Calu3 (cell line): ENCODE measurements at regions not wholly inside any gene's neighbourhood (a gene's known extent, or its start where the extent isn't known, plus 50 kb on each side); places are given as distances from the start of the nearest gene placed in this dataset.

Experiments
- BruUV-seq: library from RNA; stranded (reverse); fragments of 400-500 nt; replicated peaks from 2 replicates; lab custom pipeline; 2021; lab: Mats Ljungman, UMichigan
- CTCF ChIA-PET: fragments of 300-600 bp; sonication (Branson Sonifier 250); formaldehyde crosslinking; loops from one replicate; lab custom pipeline; 2022; ENCODE audit warnings: antibody characterized with exemption; lab: Charles Lee
- DNase-seq: peaks from one replicate; pipeline ENCODE4 v3.0.0; 2022
- H3K27ac Mint-ChIP-seq: one replicate; pipeline ENCODE4 v1.8.0; 2022; ENCODE audit warnings: mixed read lengths; ENCODE audit not compliant: unreplicated experiment
- H3K27me3 Mint-ChIP-seq: one replicate; pipeline ENCODE4 v1.8.0; 2022; ENCODE audit warnings: mixed read lengths; ENCODE audit not compliant: unreplicated experiment
- H3K36me3 Mint-ChIP-seq: one replicate; pipeline ENCODE4 v1.8.0; 2022; ENCODE audit warnings: mild to moderate bottlenecking, moderate library complexity, mixed read lengths; ENCODE audit not compliant: insufficient read depth, unreplicated experiment
- H3K4me1 Mint-ChIP-seq: one replicate; pipeline ENCODE4 v1.8.0; 2022; ENCODE audit warnings: mild to moderate bottlenecking, low read depth, mixed read lengths; ENCODE audit not compliant: unreplicated experiment
- H3K4me3 Mint-ChIP-seq: one replicate; pipeline ENCODE4 v1.8.0; 2022; ENCODE audit warnings: mild to moderate bottlenecking, low read depth, moderate library complexity, mixed read lengths; ENCODE audit not compliant: unreplicated experiment
- H3K9me3 Mint-ChIP-seq: one replicate; pipeline ENCODE4 v1.8.0; 2022; ENCODE audit warnings: low read depth, mixed read lengths; ENCODE audit not compliant: unreplicated experiment
- intact Hi-C: fragments of 100-400 bp; cut with micrococcal nuclease; formaldehyde crosslinking; loops from one replicate; pipeline ENCODE4 v1.10.0; 2022; ENCODE audit not compliant: unreplicated experiment
- TF ChIP-seq, protein P1 (sequence below): fragments of 200-600 bp; IDR thresholded peaks from one replicate; pipeline ENCODE4 v1.8.0; 2022; ENCODE audit warnings: antibody characterized with exemption; ENCODE audit not compliant: unreplicated experiment

DNA sequence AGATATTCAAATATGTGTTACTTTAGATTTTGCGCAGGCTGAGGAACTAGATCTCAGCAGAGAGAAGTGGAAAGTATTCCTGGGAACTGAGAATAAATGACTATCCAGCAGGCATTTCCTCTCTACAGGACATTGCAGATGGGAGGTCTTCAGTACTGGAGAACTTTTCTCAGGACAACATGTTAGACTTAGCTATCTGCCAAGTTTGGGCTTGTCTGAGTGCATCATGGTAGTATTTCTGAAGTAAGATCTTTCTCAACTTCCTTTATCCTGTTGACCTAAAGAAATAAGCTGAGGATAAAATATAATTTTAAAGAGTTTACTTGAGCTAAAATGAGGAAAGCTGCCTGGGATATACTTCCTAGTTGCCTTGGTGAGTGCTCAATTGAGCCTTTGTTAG lies 167.9 kb upstream of the BCHE start:
- Mint-ChIP-seq H3K9me3 (peaks cover 3% of the 10 kb centered on the region), H3K27ac (no peak overlapping the region), H3K4me1 (no peaks in the 10 kb centered on the region), H3K27me3 (no peaks in the 10 kb centered on the region), H3K4me3 (no peak overlapping the region), H3K36me3 (no peaks in the 10 kb centered on the region)
- intact Hi-C loops, result no loop called here
- TF ChIP-seq, protein P1, sequence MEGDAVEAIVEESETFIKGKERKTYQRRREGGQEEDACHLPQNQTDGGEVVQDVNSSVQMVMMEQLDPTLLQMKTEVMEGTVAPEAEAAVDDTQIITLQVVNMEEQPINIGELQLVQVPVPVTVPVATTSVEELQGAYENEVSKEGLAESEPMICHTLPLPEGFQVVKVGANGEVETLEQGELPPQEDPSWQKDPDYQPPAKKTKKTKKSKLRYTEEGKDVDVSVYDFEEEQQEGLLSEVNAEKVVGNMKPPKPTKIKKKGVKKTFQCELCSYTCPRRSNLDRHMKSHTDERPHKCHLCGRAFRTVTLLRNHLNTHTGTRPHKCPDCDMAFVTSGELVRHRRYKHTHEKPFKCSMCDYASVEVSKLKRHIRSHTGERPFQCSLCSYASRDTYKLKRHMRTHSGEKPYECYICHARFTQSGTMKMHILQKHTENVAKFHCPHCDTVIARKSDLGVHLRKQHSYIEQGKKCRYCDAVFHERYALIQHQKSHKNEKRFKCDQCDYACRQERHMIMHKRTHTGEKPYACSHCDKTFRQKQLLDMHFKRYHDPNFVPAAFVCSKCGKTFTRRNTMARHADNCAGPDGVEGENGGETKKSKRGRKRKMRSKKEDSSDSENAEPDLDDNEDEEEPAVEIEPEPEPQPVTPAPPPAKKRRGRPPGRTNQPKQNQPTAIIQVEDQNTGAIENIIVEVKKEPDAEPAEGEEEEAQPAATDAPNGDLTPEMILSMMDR, result no peak
- no TSS peak for BruUV-seq
- CTCF ChIA-PET, result no interaction called here
- no peak for DNase-seq

DNA sequence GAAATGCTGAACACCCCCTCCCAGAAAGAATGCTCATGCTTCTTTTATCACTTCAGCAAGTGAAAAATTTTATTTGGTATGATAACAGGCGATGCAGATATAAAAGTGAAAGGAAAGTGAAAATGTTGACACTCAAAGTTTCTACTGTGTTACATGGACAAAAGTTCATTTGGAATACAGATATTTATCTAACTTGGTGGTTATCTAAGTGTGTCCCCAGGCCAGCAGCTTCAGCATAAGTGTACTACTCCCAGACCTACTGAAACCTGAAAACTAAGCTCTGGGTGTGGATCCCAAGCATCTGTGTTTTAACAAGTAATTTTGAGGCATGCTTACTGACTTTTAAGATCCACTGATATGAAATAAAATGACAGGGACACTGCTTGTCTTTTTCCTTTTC lies 157.1 kb upstream of the BCHE start:
- no TSS peak for BruUV-seq
- H3K4me1 Mint-ChIP-seq, result no peaks in the 10 kb centered on the region
- DNase-seq, result no peak
- no peaks in the 10 kb centered on the region for H3K36me3 Mint-ChIP-seq
- no peak overlapping the region for H3K4me3 Mint-ChIP-seq
- H3K27ac Mint-ChIP-seq, result no peak overlapping the region
- CTCF ChIA-PET, result interaction anchor here (0.7 kb wide), 1 partner anchor 651 kb away, joined by 4 read pairs; no protein-coding TSS in a partner anchor
- intact Hi-C loops, result no loop called here
- TF ChIP-seq, protein P1, result no peak
- H3K9me3 Mint-ChIP-seq, result no peaks in the 10 kb centered on the region
- H3K27me3 Mint-ChIP-seq, result no peaks in the 10 kb centered on the region

DNA sequence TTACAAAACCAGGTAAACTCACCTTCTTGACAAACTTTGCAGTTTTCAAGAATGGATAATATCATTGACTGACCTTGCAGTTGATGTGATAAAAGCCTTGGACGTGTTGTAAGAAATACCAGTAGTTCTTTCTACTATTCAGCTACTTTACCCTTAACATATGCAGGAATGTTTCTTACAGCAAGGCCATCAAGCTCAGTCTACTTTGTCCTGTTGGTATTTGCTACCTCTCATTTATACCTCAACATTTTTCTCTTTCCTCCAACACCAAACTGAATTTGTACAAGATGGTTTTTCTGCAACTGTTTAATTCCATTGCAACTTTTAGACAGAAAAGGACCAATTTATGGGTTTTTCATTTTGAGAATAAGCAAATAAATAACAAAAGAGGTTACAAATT lies 147.4 kb upstream of the BCHE start:
- BruUV-seq, result no TSS peak
- Mint-ChIP-seq H3K27ac (no peak overlapping the region), H3K36me3 (no peaks in the 10 kb centered on the region), H3K4me1 (peaks cover 13% of the 10 kb centered on the region), H3K9me3 (no peaks in the 10 kb centered on the region), H3K4me3 (no peak overlapping the region), H3K27me3 (no peaks in the 10 kb centered on the region)
- DNase-seq, result no peak
- CTCF ChIA-PET, result interaction anchor here (1.0 kb wide), 1 partner anchor 74 kb away, joined by 3 read pairs; no protein-coding TSS in a partner anchor
- TF ChIP-seq, protein P1, result no peak
- intact Hi-C loops, result loop anchor here (10.0 kb wide), 1 partner anchor 730 kb away; no protein-coding TSS in a partner anchor

DNA sequence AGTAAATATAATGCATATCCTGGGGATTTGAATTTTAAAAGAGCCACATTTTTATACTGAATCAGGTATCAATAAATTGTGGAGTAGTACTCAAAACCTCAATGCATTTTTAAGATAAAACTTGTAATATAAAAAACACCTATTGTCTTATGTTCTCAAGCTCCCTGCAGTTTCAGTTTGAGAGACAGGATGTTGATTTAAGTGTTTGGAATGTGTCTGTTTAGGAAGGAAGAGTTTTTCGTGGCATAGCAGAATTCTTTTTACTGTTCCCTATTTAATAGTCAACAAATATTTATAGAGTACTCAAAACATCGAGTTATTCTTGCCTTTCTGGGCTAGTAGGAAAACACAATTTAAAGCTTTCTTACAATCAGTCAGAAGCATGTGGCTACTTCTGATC lies 146.1 kb upstream of the BCHE start:
- Mint-ChIP-seq H3K27ac (no peak overlapping the region), H3K27me3 (no peaks in the 10 kb centered on the region), H3K9me3 (no peaks in the 10 kb centered on the region), H3K4me1 (peaks cover 13% of the 10 kb centered on the region), H3K4me3 (no peak overlapping the region), H3K36me3 (no peaks in the 10 kb centered on the region)
- DNase-seq, result no peak
- BruUV-seq, result no TSS peak
- CTCF ChIA-PET, result interaction anchor here (0.5 kb wide), 1 partner anchor 308 kb away, joined by 3 read pairs; no protein-coding TSS in a partner anchor
- intact Hi-C loops, result loop anchor here (10.0 kb wide), 1 partner anchor 728 kb away; no protein-coding TSS in a partner anchor
- TF ChIP-seq, protein P1, result no peak
